ENCODE measurements at regions not wholly inside any gene's neighbourhood (a gene's known extent, or its start where the extent isn't known, plus 50 kb on each side); places are given as distances from the start of the nearest gene placed in this dataset.

- H3K4me1 ChIP-seq = no peaks in the 10 kb centered on the region
- no peak overlapping the region for H3K27ac ChIP-seq
- H3K4me3 ChIP-seq = no peak overlapping the region
- 80% methylated on average over 2 of the region's 2 CpGs for WGBS
- no peak for DNase-seq (ENCODE audit: low spot score in 2 of 2)
- no peaks in the 10 kb centered on the region for H3K9me3 ChIP-seq
- H3K36me3 ChIP-seq = no peaks in the 10 kb centered on the region
- H3K27me3 ChIP-seq = no peaks in the 10 kb centered on the region
- TF ChIP-seq POLR2A (IDR thresholded peaks at IDR 0.05) = no peak
- TF ChIP-seq POLR2AphosphoS5 (IDR thresholded peaks at IDR 0.05) = no peak
- TF ChIP-seq EP300 (IDR thresholded peaks at IDR 0.05) = no peak
- no peak for TF ChIP-seq CTCF (IDR thresholded peaks at IDR 0.05)
Observed at GRCh38 chr11:42169191-42169590, 709.7 kb upstream of the LRRC4C start.

- DNase-seq (ENCODE audit: low spot score in 2 of 2) = no peak
- 62% methylated on average over 1 of the region's 1 CpG for WGBS
- no peak for TF ChIP-seq POLR2A (IDR thresholded peaks at IDR 0.05)
- no peak for TF ChIP-seq POLR2AphosphoS5 (IDR thresholded peaks at IDR 0.05)
- no peak for TF ChIP-seq CTCF (IDR thresholded peaks at IDR 0.05)
- TF ChIP-seq EP300 (IDR thresholded peaks at IDR 0.05) = no peak
Observed at GRCh38 chr11:42170601-42171000, 711.1 kb upstream of the LRRC4C start.

GRCh38 chr11:42171046-42171445, 711.6 kb upstream of the LRRC4C start:
- H3K36me3 ChIP-seq = no peaks in the 10 kb centered on the region
- no peak for DNase-seq (ENCODE audit: low spot score in 2 of 2)
- TF ChIP-seq POLR2A (IDR thresholded peaks at IDR 0.05) = no peak
- no peak overlapping the region for H3K27ac ChIP-seq
- H3K9me3 ChIP-seq = no peaks in the 10 kb centered on the region
- no peak overlapping the region for H3K4me3 ChIP-seq
- 55% methylated on average over 1 of the region's 1 CpG for WGBS
- H3K4me1 ChIP-seq = no peaks in the 10 kb centered on the region
- no peaks in the 10 kb centered on the region for H3K27me3 ChIP-seq

More at GRCh38 chr11:42170601-42171000, 711.1 kb upstream of the LRRC4C start:
- Histone ChIP-seq H3K27ac (no peak overlapping the region), H3K4me3 (no peak overlapping the region), H3K27me3 (no peaks in the 10 kb centered on the region), H3K4me1 (no peaks in the 10 kb centered on the region), H3K9me3 (no peaks in the 10 kb centered on the region), H3K36me3 (no peaks in the 10 kb centered on the region)

GRCh38 chr11:42172441-42172840, 713.0 kb upstream of the LRRC4C start:
- DNase-seq (ENCODE audit: low spot score in 2 of 2) = no peak
- Histone ChIP-seq H3K27me3 (no peaks in the 10 kb centered on the region), H3K4me3 (no peak overlapping the region), H3K36me3 (no peaks in the 10 kb centered on the region), H3K27ac (no peak overlapping the region), H3K4me1 (no peaks in the 10 kb centered on the region), H3K9me3 (no peaks in the 10 kb centered on the region)
- 60% methylated on average over 3 of the region's 3 CpGs for WGBS
- TF ChIP-seq POLR2AphosphoS5 (IDR thresholded peaks at IDR 0.05) = no peak
- no peak for TF ChIP-seq CTCF (IDR thresholded peaks at IDR 0.05)
- no peak for TF ChIP-seq EP300 (IDR thresholded peaks at IDR 0.05)
- no peak for TF ChIP-seq POLR2A (IDR thresholded peaks at IDR 0.05)

GRCh38 chr11:42175203-42175602, 715.8 kb upstream of the LRRC4C start:
- no peak for DNase-seq (ENCODE audit: low spot score in 2 of 2)
- Histone ChIP-seq H3K36me3 (no peaks in the 10 kb centered on the region), H3K9me3 (no peaks in the 10 kb centered on the region), H3K27me3 (no peaks in the 10 kb centered on the region), H3K27ac (no peak overlapping the region), H3K4me1 (no peaks in the 10 kb centered on the region), H3K4me3 (no peak overlapping the region)
- WGBS = 56% methylated on average over 1 of the region's 1 CpG
- TF ChIP-seq POLR2AphosphoS5 (IDR thresholded peaks at IDR 0.05) = no peak
- TF ChIP-seq EP300 (IDR thresholded peaks at IDR 0.05) = no peak
- no peak for TF ChIP-seq POLR2A (IDR thresholded peaks at IDR 0.05)
- TF ChIP-seq CTCF (IDR thresholded peaks at IDR 0.05) = no peak

GRCh38 chr11:42179216-42179615, 719.8 kb upstream of the LRRC4C start:
- H3K36me3 ChIP-seq = no peaks in the 10 kb centered on the region
- H3K27ac ChIP-seq = no peak overlapping the region
- H3K4me3 ChIP-seq = no peak overlapping the region
- H3K9me3 ChIP-seq = no peaks in the 10 kb centered on the region
- TF ChIP-seq CTCF (IDR thresholded peaks at IDR 0.05) = no peak
- TF ChIP-seq POLR2A (IDR thresholded peaks at IDR 0.05) = no peak
- TF ChIP-seq EP300 (IDR thresholded peaks at IDR 0.05) = no peak
- no peak for TF ChIP-seq POLR2AphosphoS5 (IDR thresholded peaks at IDR 0.05)
- H3K4me1 ChIP-seq = no peaks in the 10 kb centered on the region
- 32% methylated on average over 2 of the region's 2 CpGs for WGBS
- DNase-seq (ENCODE audit: low spot score in 2 of 2) = no peak
- H3K27me3 ChIP-seq = no peaks in the 10 kb centered on the region

All from suprapubic skin (tissue), 4 donors.